Neural cell (in vitro differentiated cells): ENCODE measurements at regions not wholly inside any gene's neighbourhood (a gene's known extent, or its start where the extent isn't known, plus 50 kb on each side); places are given as distances from the start of the nearest gene placed in this dataset.

Source experiments
- H2AFZ ChIP-seq: fragments of 200-600, 300-800 bp; sonication (generic), shearing (Covaris generic); 2 replicates; pipeline ENCODE4 v1.6.0; 2014; ENCODE audit warnings: low read depth, mild to moderate bottlenecking, antibody characterized with exemption, low read length, moderate library complexity
- H3F3A ChIP-seq: fragments of 200-600 bp; shearing (Covaris generic); 2 replicates; pipeline ENCODE4 v1.6.1; 2016; ENCODE audit warnings: mild to moderate bottlenecking, moderate library complexity, mixed read lengths, antibody characterized with exemption, low read length; ENCODE audit not compliant: insufficient read depth, poor library complexity, severe bottlenecking
- H3K27ac ChIP-seq: fragments of 200-600, 300-800 bp; sonication (generic), shearing (Covaris generic); 2 replicates; pipeline ENCODE4 v1.5.1; 2014; ENCODE audit warnings: mild to moderate bottlenecking, low read length, moderate library complexity
- H3K27me3 ChIP-seq: fragments of 300-800, 200-600 bp; sonication (generic), shearing (Covaris generic); 2 replicates; pipeline ENCODE4 v1.6.0; 2014; ENCODE audit warnings: mild to moderate bottlenecking, low read depth, low read length, moderate library complexity; ENCODE audit not compliant: insufficient read depth
- H3K36me3 ChIP-seq: fragments of 300-800, 200-600 bp; sonication (generic), shearing (Covaris generic); 2 replicates; pipeline ENCODE4 v1.5.1; 2014; ENCODE audit warnings: mild to moderate bottlenecking, antibody characterized with exemption, low read length, moderate library complexity; ENCODE audit not compliant: insufficient read depth
- H3K4me2 ChIP-seq: fragments of 300-800, 200-600 bp; sonication (generic), shearing (Covaris generic); 2 replicates; pipeline ENCODE4 v1.6.0; 2014; ENCODE audit warnings: mild to moderate bottlenecking, low read length
- H3K4me3 ChIP-seq: fragments of 300-800, 200-600 bp; sonication (generic), shearing (Covaris generic); 2 replicates; pipeline ENCODE4 v1.5.1; 2014; ENCODE audit warnings: mild to moderate bottlenecking, low read length, moderate library complexity
- H3K79me2 ChIP-seq: fragments of 200-600 bp; shearing (Covaris generic); replicated peaks from 2 replicates; pipeline ENCODE4 v1.6.0; 2014; ENCODE audit warnings: mild to moderate bottlenecking, low read length, moderate library complexity; ENCODE audit not compliant: insufficient read depth
- H3K9ac ChIP-seq: fragments of 300-800, 200-600 bp; sonication (generic), shearing (Covaris generic); 2 replicates; pipeline ENCODE4 v1.6.1; 2016; ENCODE audit warnings: mild to moderate bottlenecking, low read length, mixed read lengths
- H3K9me2 ChIP-seq: fragments of 200-600 bp; shearing (Covaris generic); 2 replicates; pipeline ENCODE4 v1.6.1; 2016; ENCODE audit warnings: mild to moderate bottlenecking, low read length, mixed read lengths; ENCODE audit not compliant: insufficient read depth
- H3K9me3 ChIP-seq: fragments of 200-600, 300-800 bp; sonication (generic), shearing (Covaris generic); 2 replicates; pipeline ENCODE4 v1.6.1; 2016; ENCODE audit warnings: mild to moderate bottlenecking, mixed run types, low read length, moderate library complexity, mixed read lengths
- H4K20me1 ChIP-seq: fragments of 200-600 bp; shearing (Covaris generic); 2 replicates; pipeline ENCODE4 v1.6.1; 2016; ENCODE audit warnings: mild to moderate bottlenecking, mixed run types; ENCODE audit not compliant: insufficient read depth
- EP300 ChIP-seq: fragments of 450-650 bp; conservative IDR thresholded peaks from 2 replicates; pipeline ENCODE4 v1.6.1; 2014; ENCODE audit warnings: antibody characterized with exemption, mild to moderate bottlenecking, moderate library complexity; ENCODE audit not compliant: poor library complexity, severe bottlenecking
- EZH2 ChIP-seq: fragments of 200-600, 300-800 bp; shearing (Covaris generic), sonication (generic); IDR thresholded peaks from 2 replicates; pipeline ENCODE4 v1.6.1; 2014; ENCODE audit warnings: antibody characterized with exemption, low read length, borderline replicate concordance, mild to moderate bottlenecking; ENCODE audit not compliant: insufficient read depth, poor library complexity, severe bottlenecking
- MXI1 ChIP-seq: fragments of 450-650 bp; conservative IDR thresholded peaks from 2 replicates; pipeline ENCODE4 v1.6.1; 2014; ENCODE audit warnings: antibody characterized with exemption, mild to moderate bottlenecking; ENCODE audit not compliant: poor library complexity, severe bottlenecking
- POLR2AphosphoS5 ChIP-seq: IDR thresholded peaks from 2 replicates; pipeline ENCODE4 v1.6.1; 2012
- RAD21 ChIP-seq: fragments of 450-650 bp; conservative IDR thresholded peaks from 2 replicates; pipeline ENCODE4 v1.6.1; 2014; ENCODE audit warnings: antibody characterized with exemption, mild to moderate bottlenecking, moderate library complexity
- SMC3 ChIP-seq: fragments of 450-650 bp; conservative IDR thresholded peaks from 2 replicates; pipeline ENCODE4 v1.6.1; 2014; ENCODE audit warnings: antibody characterized with exemption, mild to moderate bottlenecking, moderate library complexity; ENCODE audit not compliant: poor library complexity
- TAF1 ChIP-seq: IDR thresholded peaks from 2 replicates; pipeline ENCODE4 v1.6.1; 2012; ENCODE audit warnings: low read depth
- TF ChIP-seq, protein P1 (sequence below): fragments of 450-650 bp; IDR thresholded peaks from 2 replicates; pipeline ENCODE4 v1.5.1; 2014; ENCODE audit warnings: antibody characterized with exemption, mild to moderate bottlenecking, moderate library complexity; ENCODE audit not compliant: poor library complexity, severe bottlenecking
- TF ChIP-seq, protein P2 (sequence below): IDR thresholded peaks from 2 replicates; pipeline ENCODE4 v1.6.1; 2012; ENCODE audit warnings: borderline replicate concordance

DNA sequence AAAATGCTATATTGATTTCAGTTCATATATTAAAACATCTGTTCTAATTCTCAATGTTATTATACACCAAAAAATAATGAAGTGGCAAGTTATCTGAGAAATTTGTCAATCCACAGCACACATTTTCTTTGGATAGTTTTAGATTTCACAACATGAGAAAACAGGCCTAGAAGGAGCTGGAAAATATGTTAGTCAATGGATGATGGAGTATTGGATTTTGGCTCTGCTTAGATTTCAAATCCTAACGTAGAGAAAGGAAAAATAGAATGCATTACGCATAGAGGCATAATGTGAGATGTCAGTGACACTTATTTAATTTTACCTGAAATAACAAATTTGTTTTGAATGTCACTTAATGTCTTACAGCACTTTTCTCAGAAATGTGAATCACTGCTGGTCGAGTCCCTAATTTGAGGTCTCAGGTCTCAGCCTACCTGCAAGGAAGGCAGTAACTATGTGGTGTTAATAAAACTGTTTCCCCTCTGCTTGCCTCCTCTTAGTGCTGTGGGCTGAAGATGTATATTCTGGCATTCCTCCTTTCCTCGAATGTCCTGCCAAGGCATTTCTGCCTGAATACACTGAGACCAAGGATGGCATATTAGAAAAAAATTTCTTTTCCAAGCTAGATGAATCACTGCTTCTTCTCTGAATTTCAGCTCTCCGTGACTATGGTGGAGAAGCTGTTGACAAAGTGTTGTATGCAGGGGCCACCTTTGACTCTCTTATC, 232.4 kb downstream of the POSTN start:
- H3K9me3 ChIP-seq: no peaks in the 10 kb centered on the region
- H3F3A ChIP-seq: no peaks in the 10 kb centered on the region
- H3K27me3 ChIP-seq: no peaks in the 10 kb centered on the region
- H3K9me2 ChIP-seq: no peaks in the 10 kb centered on the region
- no peaks in the 10 kb centered on the region for H3K36me3 ChIP-seq
- H4K20me1 ChIP-seq: no peaks in the 10 kb centered on the region
- H3K4me3 ChIP-seq: no peak overlapping the region
- TF ChIP-seq POLR2AphosphoS5: no peak
- TF ChIP-seq, protein P1, sequence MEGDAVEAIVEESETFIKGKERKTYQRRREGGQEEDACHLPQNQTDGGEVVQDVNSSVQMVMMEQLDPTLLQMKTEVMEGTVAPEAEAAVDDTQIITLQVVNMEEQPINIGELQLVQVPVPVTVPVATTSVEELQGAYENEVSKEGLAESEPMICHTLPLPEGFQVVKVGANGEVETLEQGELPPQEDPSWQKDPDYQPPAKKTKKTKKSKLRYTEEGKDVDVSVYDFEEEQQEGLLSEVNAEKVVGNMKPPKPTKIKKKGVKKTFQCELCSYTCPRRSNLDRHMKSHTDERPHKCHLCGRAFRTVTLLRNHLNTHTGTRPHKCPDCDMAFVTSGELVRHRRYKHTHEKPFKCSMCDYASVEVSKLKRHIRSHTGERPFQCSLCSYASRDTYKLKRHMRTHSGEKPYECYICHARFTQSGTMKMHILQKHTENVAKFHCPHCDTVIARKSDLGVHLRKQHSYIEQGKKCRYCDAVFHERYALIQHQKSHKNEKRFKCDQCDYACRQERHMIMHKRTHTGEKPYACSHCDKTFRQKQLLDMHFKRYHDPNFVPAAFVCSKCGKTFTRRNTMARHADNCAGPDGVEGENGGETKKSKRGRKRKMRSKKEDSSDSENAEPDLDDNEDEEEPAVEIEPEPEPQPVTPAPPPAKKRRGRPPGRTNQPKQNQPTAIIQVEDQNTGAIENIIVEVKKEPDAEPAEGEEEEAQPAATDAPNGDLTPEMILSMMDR: no peak
- H3K4me2 ChIP-seq: no peak overlapping the region
- H3K79me2 ChIP-seq: no peaks in the 10 kb centered on the region
- H3K9ac ChIP-seq: no peak overlapping the region
- H2AFZ ChIP-seq: no peak overlapping the region
- H3K27ac ChIP-seq: no peak overlapping the region

- Histone ChIP-seq H3K79me2 (no peaks in the 10 kb centered on the region), H3K9me3 (no peaks in the 10 kb centered on the region), H2AFZ (no peak overlapping the region), H3K27me3 (no peaks in the 10 kb centered on the region), H3K4me3 (no peak overlapping the region), H3K36me3 (no peaks in the 10 kb centered on the region), H3K4me2 (no peak overlapping the region), H3K9ac (no peak overlapping the region), H3K27ac (no peak overlapping the region), H3K9me2 (no peaks in the 10 kb centered on the region), H3F3A (no peaks in the 10 kb centered on the region), H4K20me1 (no peaks in the 10 kb centered on the region)
- TF ChIP-seq TAF1 (no peak), MXI1 (no peak), EZH2 (no peak), SMC3 (no peak), RAD21 (no peak), POLR2AphosphoS5 (no peak), EP300 (no peak)
- TF ChIP-seq, protein P1: no peak
- TF ChIP-seq, protein P2, sequence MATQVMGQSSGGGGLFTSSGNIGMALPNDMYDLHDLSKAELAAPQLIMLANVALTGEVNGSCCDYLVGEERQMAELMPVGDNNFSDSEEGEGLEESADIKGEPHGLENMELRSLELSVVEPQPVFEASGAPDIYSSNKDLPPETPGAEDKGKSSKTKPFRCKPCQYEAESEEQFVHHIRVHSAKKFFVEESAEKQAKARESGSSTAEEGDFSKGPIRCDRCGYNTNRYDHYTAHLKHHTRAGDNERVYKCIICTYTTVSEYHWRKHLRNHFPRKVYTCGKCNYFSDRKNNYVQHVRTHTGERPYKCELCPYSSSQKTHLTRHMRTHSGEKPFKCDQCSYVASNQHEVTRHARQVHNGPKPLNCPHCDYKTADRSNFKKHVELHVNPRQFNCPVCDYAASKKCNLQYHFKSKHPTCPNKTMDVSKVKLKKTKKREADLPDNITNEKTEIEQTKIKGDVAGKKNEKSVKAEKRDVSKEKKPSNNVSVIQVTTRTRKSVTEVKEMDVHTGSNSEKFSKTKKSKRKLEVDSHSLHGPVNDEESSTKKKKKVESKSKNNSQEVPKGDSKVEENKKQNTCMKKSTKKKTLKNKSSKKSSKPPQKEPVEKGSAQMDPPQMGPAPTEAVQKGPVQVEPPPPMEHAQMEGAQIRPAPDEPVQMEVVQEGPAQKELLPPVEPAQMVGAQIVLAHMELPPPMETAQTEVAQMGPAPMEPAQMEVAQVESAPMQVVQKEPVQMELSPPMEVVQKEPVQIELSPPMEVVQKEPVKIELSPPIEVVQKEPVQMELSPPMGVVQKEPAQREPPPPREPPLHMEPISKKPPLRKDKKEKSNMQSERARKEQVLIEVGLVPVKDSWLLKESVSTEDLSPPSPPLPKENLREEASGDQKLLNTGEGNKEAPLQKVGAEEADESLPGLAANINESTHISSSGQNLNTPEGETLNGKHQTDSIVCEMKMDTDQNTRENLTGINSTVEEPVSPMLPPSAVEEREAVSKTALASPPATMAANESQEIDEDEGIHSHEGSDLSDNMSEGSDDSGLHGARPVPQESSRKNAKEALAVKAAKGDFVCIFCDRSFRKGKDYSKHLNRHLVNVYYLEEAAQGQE: no peak
Observed at GRCh38 chr13:37365496-37365895, 233.1 kb downstream of the POSTN start.
